Activated CD8-positive, alpha-beta T cell treated with anti-CD3 and anti-CD28 coated beads for 36 hours (primary cell): ENCODE measurements at regions not wholly inside any gene's neighbourhood (a gene's known extent, or its start where the extent isn't known, plus 50 kb on each side); places are given as distances from the start of the nearest gene placed in this dataset.

Source experiments
- ATAC-seq: fragments of 200-7000 bp; cut with Tn5 transposase; one replicate; pipeline ENCODE4 v1.10.0; 2021; ENCODE audit warnings: mild to moderate bottlenecking, moderate library complexity
- CTCF ChIA-PET: fragments of 350-600 bp; sonication (Branson Sonifier 250); formaldehyde crosslinking; loops from one replicate; lab custom pipeline; 2021; ENCODE audit warnings: antibody characterized with exemption; lab: Charles Lee
- POLR2A ChIA-PET: fragments of 350-600 bp; sonication (Branson Sonifier 250); formaldehyde crosslinking; loops from one replicate; lab custom pipeline; 2021; ENCODE audit warnings: antibody characterized with exemption; lab: Charles Lee
- DNase-seq: peaks from one replicate; pipeline ENCODE4 v3.0.0-alpha.2; 2020
- H3K27ac Mint-ChIP-seq: one replicate; pipeline ENCODE4 v1.8.0; 2021; ENCODE audit warnings: mild to moderate bottlenecking, mixed read lengths
- H3K27me3 Mint-ChIP-seq: one replicate; pipeline ENCODE4 v1.8.0; 2021; ENCODE audit warnings: mixed read lengths
- H3K36me3 Mint-ChIP-seq: one replicate; pipeline ENCODE4 v1.8.0; 2021; ENCODE audit warnings: low read depth, mixed read lengths
- H3K4me1 Mint-ChIP-seq: one replicate; pipeline ENCODE4 v1.8.0; 2021; ENCODE audit warnings: low read depth, mixed read lengths
- H3K4me3 Mint-ChIP-seq: one replicate; pipeline ENCODE4 v1.8.0; 2021; ENCODE audit warnings: mild to moderate bottlenecking, moderate library complexity, mixed read lengths
- H3K9me3 Mint-ChIP-seq: one replicate; pipeline ENCODE4 v1.8.0; 2021; ENCODE audit warnings: mixed read lengths
- intact Hi-C: fragments of 100-400 bp; cut with micrococcal nuclease; formaldehyde crosslinking; loops from one replicate; pipeline ENCODE4 v1.10.0; 2022
- TF ChIP-seq, protein P1 (sequence below): fragments of 200-600 bp; IDR thresholded peaks from one replicate; pipeline ENCODE4 v1.8.0; 2022; ENCODE audit warnings: antibody characterized with exemption, mild to moderate bottlenecking

DNA sequence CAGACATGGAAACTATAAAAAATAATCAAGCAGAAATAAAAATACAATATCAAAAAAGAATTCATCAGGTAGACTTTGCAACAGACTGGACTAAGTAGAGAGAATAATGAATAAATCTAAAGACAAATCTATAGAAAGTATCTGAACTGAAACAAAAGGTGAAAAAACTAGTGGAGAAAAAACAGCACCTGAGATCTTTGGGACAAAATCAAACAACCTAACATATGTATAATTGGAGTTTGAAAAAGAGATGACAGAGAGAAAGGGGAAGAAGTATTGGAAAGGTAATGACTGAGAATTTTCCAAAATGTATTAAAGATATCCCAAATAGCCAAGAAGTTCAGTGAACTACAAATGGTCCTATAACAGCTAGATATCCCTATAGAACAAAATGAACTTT, 245.4 kb downstream of the IPO8 start:
- no peaks in the 10 kb centered on the region for H3K4me1 Mint-ChIP-seq
- no peak overlapping the region for H3K27ac Mint-ChIP-seq
- intact Hi-C loops = no loop called here
- no peaks in the 10 kb centered on the region for H3K27me3 Mint-ChIP-seq
- no peak overlapping the region for H3K4me3 Mint-ChIP-seq
- TF ChIP-seq, protein P1, sequence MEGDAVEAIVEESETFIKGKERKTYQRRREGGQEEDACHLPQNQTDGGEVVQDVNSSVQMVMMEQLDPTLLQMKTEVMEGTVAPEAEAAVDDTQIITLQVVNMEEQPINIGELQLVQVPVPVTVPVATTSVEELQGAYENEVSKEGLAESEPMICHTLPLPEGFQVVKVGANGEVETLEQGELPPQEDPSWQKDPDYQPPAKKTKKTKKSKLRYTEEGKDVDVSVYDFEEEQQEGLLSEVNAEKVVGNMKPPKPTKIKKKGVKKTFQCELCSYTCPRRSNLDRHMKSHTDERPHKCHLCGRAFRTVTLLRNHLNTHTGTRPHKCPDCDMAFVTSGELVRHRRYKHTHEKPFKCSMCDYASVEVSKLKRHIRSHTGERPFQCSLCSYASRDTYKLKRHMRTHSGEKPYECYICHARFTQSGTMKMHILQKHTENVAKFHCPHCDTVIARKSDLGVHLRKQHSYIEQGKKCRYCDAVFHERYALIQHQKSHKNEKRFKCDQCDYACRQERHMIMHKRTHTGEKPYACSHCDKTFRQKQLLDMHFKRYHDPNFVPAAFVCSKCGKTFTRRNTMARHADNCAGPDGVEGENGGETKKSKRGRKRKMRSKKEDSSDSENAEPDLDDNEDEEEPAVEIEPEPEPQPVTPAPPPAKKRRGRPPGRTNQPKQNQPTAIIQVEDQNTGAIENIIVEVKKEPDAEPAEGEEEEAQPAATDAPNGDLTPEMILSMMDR = no peak
- CTCF ChIA-PET = no interaction called here
- H3K36me3 Mint-ChIP-seq = no peaks in the 10 kb centered on the region
- DNase-seq (no peak), ATAC-seq (no peak)
- POLR2A ChIA-PET = no interaction called here
- peaks cover 2% of the 10 kb centered on the region for H3K9me3 Mint-ChIP-seq

DNA sequence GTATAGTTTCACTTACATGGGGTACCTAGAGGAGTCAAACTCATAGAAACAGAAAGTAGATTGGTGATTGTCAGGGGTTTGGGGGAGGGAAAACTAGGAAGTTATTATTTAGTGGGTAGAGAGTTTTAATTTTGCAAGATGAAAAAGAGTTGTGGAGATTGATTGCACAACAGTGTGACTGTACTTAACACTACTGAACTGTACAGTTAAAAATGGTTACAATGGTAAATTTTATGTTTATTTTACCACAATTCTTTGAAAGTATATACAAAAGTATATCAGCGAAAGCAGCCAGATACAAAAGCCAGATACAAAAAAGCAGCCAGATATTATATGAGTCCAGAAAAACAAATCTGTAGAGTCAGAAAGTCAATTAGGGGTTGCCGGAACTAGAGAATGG, 247.6 kb downstream of the IPO8 start:
- H3K9me3 Mint-ChIP-seq = peaks cover 2% of the 10 kb centered on the region
- no peak overlapping the region for H3K27ac Mint-ChIP-seq
- H3K4me1 Mint-ChIP-seq = no peaks in the 10 kb centered on the region
- ChIA-PET POLR2A (no interaction called here), CTCF (no interaction called here)
- H3K4me3 Mint-ChIP-seq = no peak overlapping the region
- intact Hi-C loops = no loop called here
- no peaks in the 10 kb centered on the region for H3K36me3 Mint-ChIP-seq
- DNase-seq (no peak), ATAC-seq (no peak)
- TF ChIP-seq, protein P1 = no peak
- H3K27me3 Mint-ChIP-seq = no peaks in the 10 kb centered on the region

DNA sequence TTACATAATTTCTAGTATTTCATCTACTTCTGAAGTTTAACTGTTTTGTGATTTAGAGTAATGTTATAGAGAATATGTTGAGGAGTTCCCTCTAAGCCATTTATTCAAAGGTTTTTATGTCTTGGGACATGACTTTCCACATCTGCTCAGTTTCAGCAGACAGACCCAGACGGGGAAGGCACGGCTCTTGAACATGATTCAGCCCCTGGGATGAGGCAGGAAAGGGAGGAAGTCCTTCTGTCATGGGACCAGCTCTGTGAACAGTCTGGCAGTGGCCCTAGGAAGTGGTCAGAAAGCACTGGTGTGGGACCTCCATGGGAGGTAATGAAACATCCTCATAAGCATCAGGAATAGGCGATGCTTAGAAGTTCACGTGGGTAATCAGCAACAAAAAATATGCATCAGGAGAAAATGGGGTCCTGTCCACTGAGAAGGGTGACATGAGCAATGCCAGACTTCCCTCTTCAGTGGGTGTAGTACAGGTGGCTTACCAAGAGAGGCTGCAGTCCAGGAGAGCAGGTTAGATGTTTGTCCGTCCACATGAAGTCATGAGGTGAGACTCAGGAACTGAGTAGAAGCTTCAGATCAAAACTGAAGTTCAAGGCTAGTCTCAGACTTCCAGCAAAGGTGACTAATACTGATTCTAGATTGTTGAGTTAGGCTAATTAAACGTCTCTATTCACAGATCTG, 248.5 kb downstream of the IPO8 start:
- H3K4me3 Mint-ChIP-seq = no peak overlapping the region
- CTCF ChIA-PET = no interaction called here

DNA sequence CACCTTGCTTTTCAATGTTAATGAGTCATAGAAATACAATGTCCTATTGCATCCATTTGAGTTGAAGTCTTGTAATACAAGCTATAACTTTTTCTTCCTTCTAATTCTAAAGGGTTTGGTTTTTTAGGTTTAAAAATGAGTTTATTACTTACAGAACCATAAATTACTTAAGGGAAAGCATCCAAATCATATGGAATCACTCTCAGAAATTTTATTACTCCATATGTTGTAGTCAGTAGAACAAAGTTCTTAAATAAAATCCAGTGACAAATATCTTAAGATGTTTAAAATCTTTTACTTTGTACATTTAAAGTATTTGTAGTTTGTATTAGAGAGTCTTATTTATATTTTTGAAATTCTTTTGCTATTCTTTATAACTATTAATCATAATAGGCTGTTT, 253.2 kb downstream of the IPO8 start:
- DNase-seq (no peak), ATAC-seq (no peak)
- TF ChIP-seq, protein P1 = no peak
- POLR2A ChIA-PET = no interaction called here
- Mint-ChIP-seq H3K27me3 (no peaks in the 10 kb centered on the region), H3K4me3 (no peak overlapping the region), H3K27ac (no peak overlapping the region), H3K36me3 (no peaks in the 10 kb centered on the region), H3K9me3 (no peaks in the 10 kb centered on the region), H3K4me1 (no peaks in the 10 kb centered on the region)
- intact Hi-C loops = no loop called here
- CTCF ChIA-PET = no interaction called here

More for the DNA sequence above, 248.5 kb downstream of the IPO8 start:
- DNase-seq (no peak), ATAC-seq (no peak)
- intact Hi-C loops = no loop called here
- no peaks in the 10 kb centered on the region for H3K27me3 Mint-ChIP-seq
- TF ChIP-seq, protein P1 = no peak
- POLR2A ChIA-PET = no interaction called here
- H3K36me3 Mint-ChIP-seq = no peaks in the 10 kb centered on the region
- peaks cover 2% of the 10 kb centered on the region for H3K9me3 Mint-ChIP-seq
- no peak overlapping the region for H3K27ac Mint-ChIP-seq
- H3K4me1 Mint-ChIP-seq = no peaks in the 10 kb centered on the region

DNA sequence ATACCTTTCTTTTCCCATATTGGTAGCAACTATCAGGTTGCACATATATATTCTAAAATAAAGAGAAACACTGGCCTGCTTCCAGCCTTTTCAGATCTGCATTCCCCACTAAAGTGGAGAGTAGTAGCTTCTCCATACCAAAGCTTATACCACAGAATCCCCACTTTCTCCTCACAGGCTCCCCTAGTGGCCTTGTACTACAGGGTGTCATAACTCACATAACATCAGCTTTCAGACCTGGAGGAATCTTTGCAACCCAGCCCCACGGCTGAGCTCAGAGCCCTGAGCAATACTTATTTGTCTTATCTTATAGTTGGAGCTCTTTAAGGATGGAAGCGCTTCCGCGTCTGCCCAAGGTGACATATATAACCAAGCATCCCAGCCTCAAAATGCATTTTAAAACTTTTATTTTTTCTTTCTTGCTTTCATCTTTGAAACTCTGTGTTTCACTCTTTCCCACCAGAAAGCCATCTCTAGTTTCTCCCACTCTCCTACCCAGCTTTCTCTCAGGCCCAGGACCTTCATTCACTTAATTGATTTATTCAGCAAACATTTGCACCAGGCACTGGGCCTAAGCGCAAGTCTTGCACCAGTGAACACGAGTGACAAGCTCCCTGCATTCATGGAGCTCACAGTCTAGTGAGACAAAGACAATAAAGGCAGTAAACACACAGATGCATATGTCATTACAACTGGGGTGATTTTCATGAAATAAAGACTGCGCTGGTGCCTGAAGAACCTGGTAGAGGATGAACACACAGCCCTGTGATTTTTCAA, 254.7 kb downstream of the IPO8 start:
- Mint-ChIP-seq H3K36me3 (no peaks in the 10 kb centered on the region), H3K9me3 (no peaks in the 10 kb centered on the region), H3K4me1 (no peaks in the 10 kb centered on the region), H3K27me3 (no peaks in the 10 kb centered on the region), H3K27ac (no peak overlapping the region), H3K4me3 (no peak overlapping the region)
- ATAC-seq (no peak), DNase-seq (no peak)
- intact Hi-C loops = no loop called here
- ChIA-PET CTCF (no interaction called here), POLR2A (no interaction called here)
- TF ChIP-seq, protein P1 = no peak
